Trophoblast cell (in vitro differentiated cells and primary cell): ENCODE measurements at regions not wholly inside any gene's neighbourhood (a gene's known extent, or its start where the extent isn't known, plus 50 kb on each side); places are given as distances from the start of the nearest gene placed in this dataset.
"Not testable (repeated sequence)": the region's sequence is repeated elsewhere in the genome, so short reads cannot be mapped to it uniquely, and the experiment has no call there.

ENCODE experiments used
- DNase-seq, 2 donors: peaks; one replicate each; pipeline ENCODE4 v3.0.0-alpha.2; 2016
- H2AFZ ChIP-seq: 2 replicates; pipeline ENCODE4 v1.6.1; 2013; ENCODE audit warnings: low read length, moderate library complexity, mild to moderate bottlenecking; ENCODE audit not compliant: insufficient read depth, poor library complexity
- H2AK5ac ChIP-seq: 2 replicates; pipeline ENCODE4 v1.6.1; 2013; ENCODE audit warnings: mild to moderate bottlenecking, low read length
- H2BK120ac ChIP-seq: 2 replicates; pipeline ENCODE4 v1.6.1; 2013; ENCODE audit warnings: low read length, mild to moderate bottlenecking, moderate library complexity; ENCODE audit not compliant: insufficient read depth, poor library complexity
- H2BK12ac ChIP-seq: 2 replicates; pipeline ENCODE4 v1.6.1; 2013; ENCODE audit warnings: mild to moderate bottlenecking, low read length, moderate library complexity
- H2BK5ac ChIP-seq: 2 replicates; pipeline ENCODE4 v1.6.1; 2013; ENCODE audit warnings: low read length, low read depth, moderate library complexity, mild to moderate bottlenecking; ENCODE audit not compliant: poor library complexity
- H3K14ac ChIP-seq: 2 replicates; pipeline ENCODE4 v1.6.1; 2013; ENCODE audit warnings: mild to moderate bottlenecking, low read length
- H3K18ac ChIP-seq: 2 replicates; pipeline ENCODE4 v1.6.1; 2013; ENCODE audit warnings: mild to moderate bottlenecking, low read length
- H3K23ac ChIP-seq: 2 replicates; pipeline ENCODE4 v1.6.1; 2013; ENCODE audit warnings: low read length
- H3K27ac ChIP-seq: 2 replicates; pipeline ENCODE4 v1.5.1; 2013; ENCODE audit warnings: low read depth, mild to moderate bottlenecking, inconsistent platforms, low read length, moderate library complexity
- H3K27me3 ChIP-seq: 2 replicates; pipeline ENCODE4 v1.6.1; 2013; ENCODE audit warnings: inconsistent platforms, mild to moderate bottlenecking, low read length, moderate library complexity; ENCODE audit not compliant: insufficient read depth
- H3K36me3 ChIP-seq, 2 experiments: 1 replicate in 1 of 2; 2 replicates in 1 of 2; pipeline ENCODE4 v1.6.1; 2013; ENCODE audit warnings: low read length in 2 of 2, mild to moderate bottlenecking in 2 of 2, moderate library complexity in 1 of 2; ENCODE audit not compliant: insufficient read depth in 2 of 2, control insufficient read depth in 1 of 2
- H3K4ac ChIP-seq: 2 replicates; pipeline ENCODE4 v1.6.1; 2013; ENCODE audit warnings: low read depth, mild to moderate bottlenecking, low read length, moderate library complexity
- H3K4me1 ChIP-seq, 2 experiments: 1 replicate in 1 of 2; 2 replicates in 1 of 2; pipeline ENCODE4 v1.6.1; 2013; ENCODE audit warnings: low read length in 2 of 2, mild to moderate bottlenecking in 2 of 2, moderate library complexity in 1 of 2; ENCODE audit not compliant: insufficient read depth in 2 of 2, control insufficient read depth in 1 of 2
- H3K4me2 ChIP-seq: 2 replicates; pipeline ENCODE4 v1.6.1; 2013; ENCODE audit warnings: inconsistent platforms, mild to moderate bottlenecking, low read length, moderate library complexity
- H3K4me3 ChIP-seq: 2 replicates; pipeline ENCODE4 v1.5.1; 2013; ENCODE audit warnings: mild to moderate bottlenecking, low read depth, low read length, inconsistent platforms
- H3K79me1 ChIP-seq: one replicate; pipeline ENCODE4 v1.6.1; 2013; ENCODE audit warnings: low read length
- H3K79me2 ChIP-seq: 2 replicates; pipeline ENCODE4 v1.6.1; 2013; ENCODE audit warnings: low read length, mild to moderate bottlenecking; ENCODE audit not compliant: control insufficient read depth, insufficient read depth, poor library complexity
- H3K9ac ChIP-seq: 2 replicates; pipeline ENCODE4 v1.6.1; 2013; ENCODE audit warnings: mild to moderate bottlenecking, low read length
- H3K9me3 ChIP-seq: 2 replicates; pipeline ENCODE4 v1.6.1; 2013; ENCODE audit warnings: low read depth, mild to moderate bottlenecking, control low read depth, inconsistent platforms, low read length; ENCODE audit not compliant: insufficient read depth
- H4K12ac ChIP-seq: 2 replicates; pipeline ENCODE4 v1.6.1; 2013; ENCODE audit warnings: low read depth, mild to moderate bottlenecking, low read length, moderate library complexity
- H4K8ac ChIP-seq: 2 replicates; pipeline ENCODE4 v1.6.1; 2013; ENCODE audit warnings: low read depth, mild to moderate bottlenecking, low read length, moderate library complexity
- H4K91ac ChIP-seq: one replicate; pipeline ENCODE4 v1.6.1; 2013; ENCODE audit warnings: low read depth, mild to moderate bottlenecking, low read length, moderate library complexity
- WGBS: extraction: QIAGEN DNeasy Blood & Tissue Kit; methylation state at CpG from one replicate; pipeline ENCODE4 v1.1.7; 2013; ENCODE audit warnings: missing lambda C conversion rate; ENCODE audit not compliant: insufficient read length, insufficient coverage; ENCODE audit errors: extremely low coverage; 5-methylcytosine and 5-hydroxymethylcytosine counted together

GRCh38 chr7:84900215-84900614, 286.6 kb downstream of the SEMA3D start:
- WGBS: no CpG with 5 or more reads among the region's 3 CpGs

GRCh38 chr7:84895563-84895962, 291.3 kb downstream of the SEMA3D start:
- no peak overlapping the region for H2BK12ac ChIP-seq
- no CpG with 5 or more reads among the region's 3 CpGs for WGBS

More at GRCh38 chr7:84900215-84900614, 286.6 kb downstream of the SEMA3D start:
- no peaks in the 10 kb centered on the region for H3K79me2 ChIP-seq
- H4K12ac ChIP-seq: no peak overlapping the region
- H2BK12ac ChIP-seq: no peak overlapping the region
- no peak overlapping the region for H4K8ac ChIP-seq
- no peaks in the 10 kb centered on the region for H3K9me3 ChIP-seq
- H3K18ac ChIP-seq: no peak overlapping the region
- H2BK5ac ChIP-seq: no peak overlapping the region
- H3K27ac ChIP-seq: no peak overlapping the region
- H2BK120ac ChIP-seq: no peak overlapping the region
- DNase-seq: no peak
- H3K79me1 ChIP-seq: no peaks in the 10 kb centered on the region
- no peak overlapping the region for H3K9ac ChIP-seq
- no peak overlapping the region for H2AFZ ChIP-seq
- no peaks in the 10 kb centered on the region for H3K36me3 ChIP-seq
- H3K27me3 ChIP-seq: no peaks in the 10 kb centered on the region
- no peak overlapping the region for H3K23ac ChIP-seq
- H3K4me2 ChIP-seq: no peak overlapping the region
- no peak overlapping the region for H3K4ac ChIP-seq
- no peak overlapping the region for H2AK5ac ChIP-seq
- no peak overlapping the region for H3K4me3 ChIP-seq
- no peak overlapping the region for H3K14ac ChIP-seq
- H3K4me1 ChIP-seq: no peaks in the 10 kb centered on the region
- no peak overlapping the region for H4K91ac ChIP-seq

GRCh38 chr7:84883570-84883969, 303.3 kb downstream of the SEMA3D start:
- H4K12ac ChIP-seq, H3K27ac ChIP-seq, H3K4me3 ChIP-seq, H3K14ac ChIP-seq, H3K23ac ChIP-seq, DNase-seq, H3K36me3 ChIP-seq, H3K4ac ChIP-seq, H3K9me3 ChIP-seq, H4K91ac ChIP-seq, H2BK12ac ChIP-seq, H3K79me2 ChIP-seq, H4K8ac ChIP-seq, H3K18ac ChIP-seq, H3K79me1 ChIP-seq, H3K4me2 ChIP-seq, H2AK5ac ChIP-seq, H2AFZ ChIP-seq, H3K4me1 ChIP-seq, H2BK5ac ChIP-seq, H3K9ac ChIP-seq, H2BK120ac ChIP-seq, H3K27me3 ChIP-seq: not testable (repeated sequence)
- WGBS: no CpG with 5 or more reads among the region's 1 CpG

More at GRCh38 chr7:84895563-84895962, 291.3 kb downstream of the SEMA3D start:
- no peak overlapping the region for H3K4me2 ChIP-seq
- H2AFZ ChIP-seq: no peak overlapping the region
- no peak overlapping the region for H4K12ac ChIP-seq
- H3K79me1 ChIP-seq: no peaks in the 10 kb centered on the region
- no peak overlapping the region for H3K4me3 ChIP-seq
- no peak overlapping the region for H4K8ac ChIP-seq
- H3K4ac ChIP-seq: no peak overlapping the region
- no peak overlapping the region for H2BK120ac ChIP-seq
- H3K14ac ChIP-seq: no peak overlapping the region
- no peak overlapping the region for H2AK5ac ChIP-seq
- no peak overlapping the region for H3K27ac ChIP-seq
- H3K4me1 ChIP-seq: no peaks in the 10 kb centered on the region
- H3K9me3 ChIP-seq: no peaks in the 10 kb centered on the region
- DNase-seq: no peak
- H3K36me3 ChIP-seq: no peaks in the 10 kb centered on the region
- no peak overlapping the region for H3K23ac ChIP-seq
- H3K27me3 ChIP-seq: no peaks in the 10 kb centered on the region
- H2BK5ac ChIP-seq: no peak overlapping the region
- no peak overlapping the region for H3K18ac ChIP-seq
- H3K9ac ChIP-seq: no peak overlapping the region
- no peaks in the 10 kb centered on the region for H3K79me2 ChIP-seq
- no peak overlapping the region for H4K91ac ChIP-seq

- H3K18ac ChIP-seq, H3K79me2 ChIP-seq, H3K4ac ChIP-seq, H4K91ac ChIP-seq, H3K9me3 ChIP-seq, H2BK5ac ChIP-seq, H2BK120ac ChIP-seq, H3K23ac ChIP-seq, H3K14ac ChIP-seq, H3K36me3 ChIP-seq, H3K4me1 ChIP-seq, H3K4me3 ChIP-seq, H3K9ac ChIP-seq, H3K27ac ChIP-seq, H4K8ac ChIP-seq, H3K27me3 ChIP-seq, H2AFZ ChIP-seq, H3K4me2 ChIP-seq, H4K12ac ChIP-seq, H2BK12ac ChIP-seq, H2AK5ac ChIP-seq, H3K79me1 ChIP-seq: not testable (repeated sequence)
- WGBS: no CpG with 5 or more reads among the region's 60 CpGs
- peak; percentile 69 to 73 for DNase-seq
Measured at GRCh38 chr7:84880326-84880997, 306.4 kb downstream of the SEMA3D start.
